IPS-18a (cell line): ENCODE measurements at regions not wholly inside any gene's neighbourhood (a gene's known extent, or its start where the extent isn't known, plus 50 kb on each side); places are given as distances from the start of the nearest gene placed in this dataset.
"Not testable (repeated sequence)": the region's sequence is repeated elsewhere in the genome, so short reads cannot be mapped to it uniquely, and the experiment has no call there.

Experiments
- H3K27ac ChIP-seq: one replicate; pipeline ENCODE4 v1.5.1; 2013; ENCODE audit warnings: low read length
- H3K27me3 ChIP-seq: one replicate; pipeline ENCODE4 v1.6.1; 2013; ENCODE audit warnings: mild to moderate bottlenecking, low read length; ENCODE audit not compliant: control insufficient read depth, insufficient read depth
- H3K36me3 ChIP-seq: one replicate; pipeline ENCODE4 v1.6.1; 2013; ENCODE audit warnings: low read depth, low read length; ENCODE audit not compliant: control insufficient read depth
- H3K4me1 ChIP-seq: one replicate; pipeline ENCODE4 v1.6.1; 2013; ENCODE audit warnings: low read depth, low read length; ENCODE audit not compliant: control insufficient read depth
- H3K4me3 ChIP-seq: one replicate; pipeline ENCODE4 v1.5.1; 2013; ENCODE audit warnings: low read length
- H3K9ac ChIP-seq: one replicate; pipeline ENCODE4 v1.6.1; 2013; ENCODE audit warnings: mild to moderate bottlenecking, low read length, moderate library complexity
- H3K9me3 ChIP-seq: one replicate; pipeline ENCODE4 v1.6.1; 2013; ENCODE audit warnings: low read depth, low read length; ENCODE audit not compliant: control insufficient read depth

DNA sequence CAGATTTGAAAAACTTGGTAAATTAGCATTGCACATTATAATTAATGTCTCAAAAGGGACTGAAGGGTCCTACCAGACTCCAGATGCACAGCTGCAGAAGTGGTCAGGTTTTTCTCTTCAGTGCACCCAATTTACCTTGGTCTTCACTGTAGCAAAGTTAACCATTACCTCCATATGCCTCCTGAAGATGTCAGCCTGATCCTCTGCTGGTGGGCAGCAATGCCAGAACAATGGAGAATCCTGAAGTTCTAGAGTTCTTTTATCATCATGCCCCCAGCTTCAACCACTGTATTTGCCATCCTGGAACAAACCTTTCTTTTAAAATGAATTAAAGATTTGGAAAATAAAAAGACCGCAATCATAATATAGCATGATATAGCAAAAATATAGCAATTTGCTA is 1774.8 kb upstream of the CELF4 start:
- no peak overlapping the region for H3K9ac ChIP-seq
- no peaks in the 10 kb centered on the region for H3K9me3 ChIP-seq
- no peak overlapping the region for H3K27ac ChIP-seq
- H3K4me3 ChIP-seq: no peak overlapping the region
- H3K36me3 ChIP-seq: no peaks in the 10 kb centered on the region
- no peaks in the 10 kb centered on the region for H3K4me1 ChIP-seq
- no peaks in the 10 kb centered on the region for H3K27me3 ChIP-seq

DNA sequence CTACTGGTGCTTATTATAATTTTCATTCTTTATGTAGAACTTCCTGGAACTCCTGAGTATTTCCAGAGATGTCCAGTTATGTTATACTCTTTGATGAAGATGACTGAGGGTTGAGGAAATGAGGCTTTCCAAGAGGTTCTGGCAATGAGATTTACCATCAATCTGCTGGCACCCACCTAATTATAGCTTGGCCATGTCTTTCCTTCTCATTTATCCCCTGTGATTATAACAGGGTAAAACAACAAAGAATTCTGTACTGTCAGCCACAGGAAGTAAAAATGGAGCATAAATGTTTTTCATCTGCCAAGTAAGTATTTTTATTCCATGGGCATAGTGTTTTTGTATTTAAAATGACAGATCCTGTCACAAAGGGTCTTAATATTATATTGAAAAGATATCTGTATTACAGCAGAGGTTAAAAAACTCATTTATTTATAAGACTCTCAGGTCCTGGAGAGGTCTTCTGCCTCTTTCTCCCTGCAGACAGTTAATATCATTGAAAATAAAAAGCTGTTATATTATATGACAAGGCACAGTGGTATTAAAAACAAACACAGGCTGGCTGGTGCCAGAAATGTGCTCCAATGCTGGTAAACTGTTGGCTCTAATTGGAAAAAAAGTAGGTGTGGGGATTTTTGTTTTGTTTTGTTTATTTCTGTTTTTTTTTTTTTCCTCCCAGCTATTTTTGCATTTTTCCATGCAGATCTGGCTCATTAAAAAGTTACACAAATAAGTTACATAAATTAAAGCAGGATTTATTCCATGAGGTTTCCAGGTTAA is 1764.1 kb upstream of the CELF4 start:
- no peak overlapping the region for H3K9ac ChIP-seq
- no peaks in the 10 kb centered on the region for H3K36me3 ChIP-seq
- H3K27ac ChIP-seq: no peak overlapping the region
- no peaks in the 10 kb centered on the region for H3K27me3 ChIP-seq
- H3K9me3 ChIP-seq: no peaks in the 10 kb centered on the region
- no peaks in the 10 kb centered on the region for H3K4me1 ChIP-seq
- H3K4me3 ChIP-seq: no peak overlapping the region

DNA sequence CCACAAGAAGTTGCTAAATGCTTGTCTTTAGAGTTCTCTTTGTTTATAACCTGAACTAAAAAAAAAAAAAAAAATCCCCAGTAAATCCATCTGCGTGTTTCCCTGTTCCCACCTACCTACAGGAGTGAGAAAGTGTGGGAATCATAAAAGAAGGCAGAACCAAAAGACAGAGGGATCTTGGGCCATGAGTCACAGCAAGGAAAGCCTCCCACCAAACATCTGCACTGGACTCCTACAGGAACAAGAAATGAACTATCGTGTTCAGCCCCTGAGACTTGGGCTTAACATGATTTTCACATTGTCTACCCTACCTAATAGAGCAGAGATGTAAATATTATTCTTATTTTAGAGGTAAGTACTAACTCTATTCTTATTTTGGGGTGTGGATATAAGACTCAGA is 1761.2 kb upstream of the CELF4 start:
- H3K27me3 ChIP-seq: no peaks in the 10 kb centered on the region
- no peak overlapping the region for H3K27ac ChIP-seq
- no peaks in the 10 kb centered on the region for H3K9me3 ChIP-seq
- H3K36me3 ChIP-seq: no peaks in the 10 kb centered on the region
- H3K4me3 ChIP-seq: no peak overlapping the region
- H3K4me1 ChIP-seq: no peaks in the 10 kb centered on the region
- H3K9ac ChIP-seq: no peak overlapping the region

DNA sequence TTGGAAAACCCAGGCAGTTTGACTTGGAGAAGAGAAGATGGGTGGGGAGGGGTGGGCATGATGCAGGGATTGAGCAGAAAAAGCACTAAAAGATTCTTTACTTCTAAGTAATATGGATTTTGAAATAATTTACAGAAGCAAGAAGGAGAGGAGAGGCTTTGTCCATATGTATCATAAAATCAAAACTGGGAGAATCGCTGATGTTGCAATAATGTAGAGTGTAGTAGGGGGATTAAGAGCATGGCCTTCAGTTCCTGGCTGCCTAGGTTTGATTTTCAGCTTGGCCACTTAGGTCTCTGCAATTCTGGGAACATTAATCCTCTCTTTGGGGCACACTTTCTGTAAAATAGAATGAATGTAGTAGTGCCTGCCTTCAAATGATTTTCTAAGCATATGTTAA is 1760.4 kb upstream of the CELF4 start:
- no peak overlapping the region for H3K27ac ChIP-seq
- H3K27me3 ChIP-seq: no peaks in the 10 kb centered on the region
- no peak overlapping the region for H3K9ac ChIP-seq
- H3K4me3 ChIP-seq: no peak overlapping the region
- H3K9me3 ChIP-seq: no peaks in the 10 kb centered on the region
- H3K36me3 ChIP-seq: no peaks in the 10 kb centered on the region
- H3K4me1 ChIP-seq: no peaks in the 10 kb centered on the region

DNA sequence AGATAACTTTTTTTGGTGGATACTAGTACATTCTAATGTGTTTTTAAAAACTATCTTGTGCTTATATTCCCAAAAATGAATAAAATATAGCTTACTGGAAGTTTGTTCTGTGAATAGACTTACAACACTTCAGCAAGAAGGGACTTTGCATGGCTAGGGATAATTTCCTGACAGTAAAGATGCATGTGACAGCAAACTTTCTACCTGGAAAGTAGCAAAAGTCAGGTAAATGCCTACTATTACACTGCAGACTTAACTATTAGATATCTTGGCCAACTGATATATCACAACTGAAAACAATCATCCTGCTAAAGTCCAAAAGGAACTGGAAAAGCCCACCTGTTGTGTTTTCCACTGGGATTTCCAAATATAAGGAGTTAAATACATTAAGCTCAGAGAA is 1753.5 kb upstream of the CELF4 start:
- H3K9ac ChIP-seq: no peak overlapping the region
- no peak overlapping the region for H3K27ac ChIP-seq
- no peak overlapping the region for H3K4me3 ChIP-seq
- H3K9me3 ChIP-seq: no peaks in the 10 kb centered on the region
- H3K36me3 ChIP-seq: no peaks in the 10 kb centered on the region
- no peaks in the 10 kb centered on the region for H3K27me3 ChIP-seq
- no peaks in the 10 kb centered on the region for H3K4me1 ChIP-seq

DNA sequence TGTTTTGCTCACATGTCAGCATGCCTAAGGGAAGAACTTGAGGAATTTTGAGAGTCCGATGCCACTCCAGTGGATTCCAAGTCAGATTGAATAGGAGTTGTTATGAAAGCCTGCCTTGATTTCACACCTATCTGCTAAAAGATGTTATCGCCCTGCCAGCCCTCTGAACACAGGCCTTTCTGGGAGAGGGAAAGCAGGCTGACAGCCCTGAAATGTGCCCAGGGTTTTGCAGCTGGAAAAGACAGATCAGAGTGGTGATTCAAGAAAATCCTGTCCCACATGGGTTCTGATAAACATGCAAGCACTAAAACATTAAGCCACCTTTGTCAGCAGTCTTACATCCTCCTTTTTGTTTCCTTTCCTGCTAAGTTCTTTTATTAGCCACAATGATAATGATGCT is 1752.9 kb upstream of the CELF4 start:
- Histone ChIP-seq H3K27me3 (no peaks in the 10 kb centered on the region), H3K9ac (no peak overlapping the region), H3K27ac (no peak overlapping the region), H3K4me3 (no peak overlapping the region), H3K36me3 (no peaks in the 10 kb centered on the region), H3K9me3 (no peaks in the 10 kb centered on the region), H3K4me1 (no peaks in the 10 kb centered on the region)

DNA sequence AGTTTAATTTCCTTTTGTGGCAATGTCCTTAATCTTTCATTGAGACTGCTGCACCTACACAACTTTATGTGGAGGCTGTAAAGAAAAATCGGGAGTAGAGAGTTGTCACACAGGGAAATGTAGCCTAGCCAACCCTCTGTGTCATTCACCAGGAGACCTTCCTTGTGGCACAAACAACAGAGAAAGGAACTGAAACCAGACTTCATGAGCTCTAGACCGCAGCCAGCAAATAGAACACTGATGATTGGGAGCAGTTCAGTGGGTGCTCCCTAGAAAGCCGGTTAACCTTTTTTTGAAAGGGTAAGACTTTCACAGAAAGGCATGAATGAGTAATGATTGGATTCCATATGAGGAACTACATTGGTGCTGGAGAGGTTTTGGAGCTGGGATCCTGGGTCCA is 1752.4 kb upstream of the CELF4 start:
- Histone ChIP-seq H3K4me3 (no peak overlapping the region), H3K9me3 (no peaks in the 10 kb centered on the region), H3K27ac (no peak overlapping the region), H3K9ac (no peak overlapping the region), H3K36me3 (no peaks in the 10 kb centered on the region), H3K27me3 (no peaks in the 10 kb centered on the region), H3K4me1 (no peaks in the 10 kb centered on the region)

DNA sequence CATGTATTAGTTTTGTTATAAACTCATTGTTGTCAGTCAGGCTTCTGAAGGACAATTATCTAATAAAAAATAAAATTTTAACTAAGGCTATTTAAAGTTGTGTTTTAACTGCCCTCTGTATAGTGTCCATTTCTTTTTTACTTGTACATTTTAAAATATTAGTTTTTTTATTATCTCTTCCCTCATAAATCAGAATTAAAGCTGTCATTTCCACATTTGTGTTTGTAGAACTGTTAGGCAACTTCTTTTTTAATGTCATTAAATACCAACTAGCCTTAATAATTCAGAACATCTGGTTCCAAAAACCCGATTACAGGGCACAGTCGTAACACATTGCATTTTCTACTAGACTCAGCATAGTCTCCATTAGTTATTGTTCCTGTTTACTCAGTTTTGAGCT is 1749.0 kb upstream of the CELF4 start:
- H3K9ac ChIP-seq: no peak overlapping the region
- no peaks in the 10 kb centered on the region for H3K36me3 ChIP-seq
- H3K27me3 ChIP-seq: no peaks in the 10 kb centered on the region
- H3K9me3 ChIP-seq: no peaks in the 10 kb centered on the region
- no peak overlapping the region for H3K27ac ChIP-seq
- H3K4me3 ChIP-seq: no peak overlapping the region
- H3K4me1 ChIP-seq: no peaks in the 10 kb centered on the region

DNA sequence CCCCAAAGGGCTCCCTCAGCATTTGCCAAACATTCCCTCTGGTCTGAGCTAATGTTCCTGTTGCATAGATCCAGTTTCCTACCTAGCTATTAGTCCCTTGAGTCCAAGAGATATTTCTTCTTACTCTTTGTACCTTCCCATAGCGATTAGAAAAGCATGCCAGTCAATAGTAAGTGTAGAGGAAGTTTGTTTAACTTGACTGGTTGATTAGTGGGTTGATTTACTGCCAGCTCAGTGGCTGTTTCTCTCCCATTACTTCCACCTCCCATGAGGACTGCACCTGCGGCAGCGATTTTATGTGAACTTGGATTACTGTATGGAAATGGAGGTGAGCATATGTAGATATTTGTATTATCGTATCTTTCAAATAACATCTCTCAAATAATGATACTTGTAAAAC is 1748.4 kb upstream of the CELF4 start:
- Histone ChIP-seq H3K36me3 (no peaks in the 10 kb centered on the region), H3K27me3 (no peaks in the 10 kb centered on the region)

DNA sequence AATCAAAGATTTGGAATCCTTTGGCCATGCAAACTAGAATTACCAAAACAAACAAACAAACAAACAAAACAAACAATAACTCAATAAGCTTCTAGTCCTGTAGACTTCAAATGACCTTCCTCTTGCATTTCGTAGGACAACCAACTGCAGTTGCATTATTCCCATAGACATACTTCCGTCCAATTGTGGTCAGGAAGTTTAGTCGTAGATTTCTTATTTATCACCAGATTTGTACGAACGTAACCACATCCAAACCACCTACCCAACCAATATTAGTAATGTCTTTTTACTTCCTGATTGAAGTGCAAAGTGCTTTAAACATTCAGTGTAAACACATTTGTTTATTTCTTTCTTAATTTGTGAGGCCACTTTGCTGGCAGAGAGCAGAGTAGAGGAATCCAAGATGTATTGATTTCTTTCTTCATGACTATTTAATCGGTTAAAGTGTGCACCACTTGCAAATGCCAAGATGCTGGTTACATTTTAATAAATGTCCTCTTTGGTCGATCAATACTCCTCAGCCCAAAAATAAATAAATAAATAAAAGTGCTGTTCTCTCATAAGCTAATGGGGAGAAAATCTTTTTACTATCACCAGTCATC is 1745.6 kb upstream of the CELF4 start:
- H3K9me3 ChIP-seq: no peaks in the 10 kb centered on the region
- no peaks in the 10 kb centered on the region for H3K27me3 ChIP-seq
- no peaks in the 10 kb centered on the region for H3K36me3 ChIP-seq
- no peak overlapping the region for H3K9ac ChIP-seq
- no peaks in the 10 kb centered on the region for H3K4me1 ChIP-seq
- no peak overlapping the region for H3K27ac ChIP-seq
- no peak overlapping the region for H3K4me3 ChIP-seq

More for the DNA sequence above, 1748.4 kb upstream of the CELF4 start:
- H3K9ac ChIP-seq: no peak overlapping the region
- no peaks in the 10 kb centered on the region for H3K4me1 ChIP-seq
- no peak overlapping the region for H3K4me3 ChIP-seq
- H3K27ac ChIP-seq: no peak overlapping the region
- H3K9me3 ChIP-seq: no peaks in the 10 kb centered on the region

DNA sequence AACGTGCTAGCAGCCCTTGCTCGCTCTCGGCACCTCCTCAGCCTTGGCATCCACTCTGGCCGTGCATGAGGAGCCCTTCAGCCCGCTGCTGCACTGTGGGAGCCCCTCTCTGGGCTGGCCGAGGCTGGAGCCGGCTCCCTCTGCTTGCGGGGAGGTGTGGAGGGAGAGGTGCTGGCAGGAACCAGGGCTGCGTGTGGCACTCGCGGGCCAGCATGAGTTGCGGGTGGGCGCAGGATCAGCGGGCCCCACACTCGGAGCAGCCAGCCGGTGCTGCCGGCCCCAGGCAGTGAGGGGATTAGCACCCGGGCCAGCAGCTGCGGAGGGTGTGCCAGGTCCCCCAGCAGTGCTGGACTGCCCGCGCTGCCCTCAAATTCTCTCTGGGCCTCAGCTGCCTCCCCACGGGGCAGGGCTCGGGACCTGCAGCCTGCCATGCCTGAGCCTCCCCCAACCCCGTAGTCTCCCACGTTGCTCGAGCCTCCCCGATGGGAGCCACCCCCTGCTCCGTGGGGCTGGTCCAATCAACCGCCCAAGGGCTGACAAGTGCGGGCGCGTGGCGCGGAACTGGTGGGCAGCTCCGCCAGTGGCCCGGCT is 1743.4 kb upstream of the CELF4 start:
- H3K27me3 ChIP-seq, H3K9me3 ChIP-seq, H3K9ac ChIP-seq, H3K27ac ChIP-seq, H3K4me1 ChIP-seq, H3K36me3 ChIP-seq, H3K4me3 ChIP-seq: not testable (repeated sequence)

DNA sequence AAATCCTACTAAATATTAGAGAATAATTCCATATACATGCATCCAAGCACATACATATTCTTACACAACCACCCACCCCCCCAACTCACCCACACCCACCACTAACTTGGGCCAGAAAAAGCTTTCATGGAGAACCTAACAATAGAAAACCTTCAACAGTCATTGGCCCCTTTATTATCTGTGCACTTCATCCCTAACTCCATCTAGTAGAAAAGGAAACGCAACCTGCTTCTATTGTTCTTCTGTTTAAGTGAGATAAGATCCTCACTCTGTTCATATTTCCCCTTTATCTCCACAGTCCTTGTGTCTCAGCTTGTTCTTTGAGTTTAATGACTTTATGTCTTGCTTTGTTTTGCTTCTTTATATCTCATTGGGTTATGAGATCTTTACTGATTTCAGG is 1740.2 kb upstream of the CELF4 start:
- H3K27ac ChIP-seq: no peak overlapping the region
- H3K4me3 ChIP-seq: no peak overlapping the region
- no peaks in the 10 kb centered on the region for H3K9me3 ChIP-seq
- H3K27me3 ChIP-seq: no peaks in the 10 kb centered on the region
- H3K9ac ChIP-seq: no peak overlapping the region
- H3K4me1 ChIP-seq: no peaks in the 10 kb centered on the region
- H3K36me3 ChIP-seq: no peaks in the 10 kb centered on the region
